ENCODE measurements at regions not wholly inside any gene's neighbourhood (a gene's known extent, or its start where the extent isn't known, plus 50 kb on each side); places are given as distances from the start of the nearest gene placed in this dataset.
A peak's percentile ranks its signal among the peaks of the same experiment; 100 is the strongest.

- DNase-seq: no peak
- 0% methylated on average over 1 of the region's 1 CpG for WGBS (ENCODE audit: low lambda C conversion rate)
These were observed 185.9 kb upstream of the CADM2 start for GRCh38 chr3:84772841-84773240.

DNA sequence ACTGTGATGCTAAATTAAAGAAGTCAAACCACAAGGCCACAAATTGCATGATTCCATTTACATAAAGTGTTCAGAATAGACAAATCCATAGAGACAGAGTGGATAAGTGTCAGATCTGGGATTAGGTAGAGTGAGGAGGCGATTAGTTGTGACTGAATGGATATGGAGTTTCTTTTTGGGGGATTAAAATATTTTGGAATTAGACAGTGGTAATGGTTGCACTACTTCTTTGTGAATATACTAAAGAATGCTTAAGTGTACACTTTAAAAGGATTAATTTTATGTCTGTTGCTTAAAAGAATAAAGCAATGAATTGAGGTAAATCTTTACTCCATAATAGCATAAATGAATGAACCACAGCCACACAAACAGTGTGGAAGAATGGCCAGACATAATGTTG lies 175.5 kb upstream of the CADM2 start:
- no peak for DNase-seq
- H3K4me1 ChIP-seq (ENCODE audit: control insufficient read depth in 1 of 2, insufficient read depth in 2 of 2, low read depth in 1 of 2, low read length in 1 of 2): no peaks in the 10 kb centered on the region
- WGBS (ENCODE audit: low lambda C conversion rate): 9% methylated on average over 1 of the region's 1 CpG

More at GRCh38 chr3:84772841-84773240, 185.9 kb upstream of the CADM2 start:
- no peaks in the 10 kb centered on the region for H3K79me2 ChIP-seq (ENCODE audit: insufficient read depth)
- no peaks in the 10 kb centered on the region for H3F3A ChIP-seq (replicated peaks; ENCODE audit: insufficient read depth)
- TF ChIP-seq POLR2AphosphoS5 (IDR thresholded peaks at IDR 0.05; ENCODE audit: low read depth, low read length) (no peak), RFX5 (IDR thresholded peaks at IDR 0.05; ENCODE audit: low read length) (no peak), RAD21 (IDR thresholded peaks at IDR 0.05; ENCODE audit: low read length) (peak; percentile 28), REST (IDR thresholded peaks at IDR 0.05; ENCODE audit: low read depth, low read length) (no peak)
- no peak overlapping the region for H3K4me3 ChIP-seq (ENCODE audit: low read depth in 2 of 2, low read length in 1 of 2)
- H3K36me3 ChIP-seq (replicated peaks in 1 of 2; ENCODE audit: control insufficient read depth in 1 of 2, insufficient read depth in 2 of 2, low read length in 1 of 2): no peaks in the 10 kb centered on the region
- H3K4me1 ChIP-seq (ENCODE audit: control insufficient read depth in 1 of 2, insufficient read depth in 2 of 2, low read depth in 1 of 2, low read length in 1 of 2): no peaks in the 10 kb centered on the region
- H3K9ac ChIP-seq: no peak overlapping the region
- no peaks in the 10 kb centered on the region for H3K27me3 ChIP-seq (ENCODE audit: insufficient read depth)
- H3K9me3 ChIP-seq: no peaks in the 10 kb centered on the region
- POLR2A ChIA-PET: no interaction called here
- CTCF ChIA-PET: no interaction called here
- H2AFZ ChIP-seq (ENCODE audit: low read depth): no peak overlapping the region
- H3K4me2 ChIP-seq: no peak overlapping the region
- no peak overlapping the region for H3K27ac ChIP-seq (ENCODE audit: low read depth in 2 of 2, low read length in 1 of 2)
- H3K9me2 ChIP-seq: no peaks in the 10 kb centered on the region
- H4K20me1 ChIP-seq (ENCODE audit: insufficient read depth): no peaks in the 10 kb centered on the region

DNA sequence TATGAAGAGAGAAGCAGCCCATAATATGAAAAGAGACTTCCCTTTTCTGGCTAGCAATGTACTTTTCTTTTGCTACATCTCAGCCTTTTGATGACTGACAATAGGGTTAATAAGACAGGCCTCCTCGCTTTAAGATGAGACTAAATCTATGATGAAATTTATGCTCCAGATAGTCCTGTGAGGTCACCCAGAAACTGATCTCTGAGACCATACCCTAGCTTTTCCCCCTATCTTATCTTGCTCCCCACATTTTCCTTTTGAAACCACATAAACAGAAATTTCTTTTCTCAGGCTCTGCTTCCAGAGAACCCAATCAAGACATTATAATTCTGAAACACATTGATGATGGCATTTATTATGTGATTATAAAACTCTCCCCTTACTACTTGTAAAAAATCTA lies 168.8 kb upstream of the CADM2 start:
- TF ChIP-seq CHD2 (IDR thresholded peaks at IDR 0.05; ENCODE audit: low read length, partially characterized antibody) (no peak), YY1 (IDR thresholded peaks at IDR 0.05; ENCODE audit: low read depth) (no peak), RCOR1 (IDR thresholded peaks at IDR 0.05; ENCODE audit: low read length) (no peak), MAX (IDR thresholded peaks at IDR 0.05; ENCODE audit: low read depth) (no peak)
- TF ChIP-seq, protein P1, sequence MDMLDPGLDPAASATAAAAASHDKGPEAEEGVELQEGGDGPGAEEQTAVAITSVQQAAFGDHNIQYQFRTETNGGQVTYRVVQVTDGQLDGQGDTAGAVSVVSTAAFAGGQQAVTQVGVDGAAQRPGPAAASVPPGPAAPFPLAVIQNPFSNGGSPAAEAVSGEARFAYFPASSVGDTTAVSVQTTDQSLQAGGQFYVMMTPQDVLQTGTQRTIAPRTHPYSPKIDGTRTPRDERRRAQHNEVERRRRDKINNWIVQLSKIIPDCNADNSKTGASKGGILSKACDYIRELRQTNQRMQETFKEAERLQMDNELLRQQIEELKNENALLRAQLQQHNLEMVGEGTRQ (IDR thresholded peaks at IDR 0.05; ENCODE audit: borderline replicate concordance, low read depth, low read length): no peak
- TF ChIP-seq, protein P2, sequence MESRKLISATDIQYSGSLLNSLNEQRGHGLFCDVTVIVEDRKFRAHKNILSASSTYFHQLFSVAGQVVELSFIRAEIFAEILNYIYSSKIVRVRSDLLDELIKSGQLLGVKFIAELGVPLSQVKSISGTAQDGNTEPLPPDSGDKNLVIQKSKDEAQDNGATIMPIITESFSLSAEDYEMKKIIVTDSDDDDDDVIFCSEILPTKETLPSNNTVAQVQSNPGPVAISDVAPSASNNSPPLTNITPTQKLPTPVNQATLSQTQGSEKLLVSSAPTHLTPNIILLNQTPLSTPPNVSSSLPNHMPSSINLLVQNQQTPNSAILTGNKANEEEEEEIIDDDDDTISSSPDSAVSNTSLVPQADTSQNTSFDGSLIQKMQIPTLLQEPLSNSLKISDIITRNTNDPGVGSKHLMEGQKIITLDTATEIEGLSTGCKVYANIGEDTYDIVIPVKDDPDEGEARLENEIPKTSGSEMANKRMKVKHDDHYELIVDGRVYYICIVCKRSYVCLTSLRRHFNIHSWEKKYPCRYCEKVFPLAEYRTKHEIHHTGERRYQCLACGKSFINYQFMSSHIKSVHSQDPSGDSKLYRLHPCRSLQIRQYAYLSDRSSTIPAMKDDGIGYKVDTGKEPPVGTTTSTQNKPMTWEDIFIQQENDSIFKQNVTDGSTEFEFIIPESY (IDR thresholded peaks at IDR 0.05; ENCODE audit: borderline replicate concordance, low read depth): no peak
- TF ChIP-seq, protein P3, sequence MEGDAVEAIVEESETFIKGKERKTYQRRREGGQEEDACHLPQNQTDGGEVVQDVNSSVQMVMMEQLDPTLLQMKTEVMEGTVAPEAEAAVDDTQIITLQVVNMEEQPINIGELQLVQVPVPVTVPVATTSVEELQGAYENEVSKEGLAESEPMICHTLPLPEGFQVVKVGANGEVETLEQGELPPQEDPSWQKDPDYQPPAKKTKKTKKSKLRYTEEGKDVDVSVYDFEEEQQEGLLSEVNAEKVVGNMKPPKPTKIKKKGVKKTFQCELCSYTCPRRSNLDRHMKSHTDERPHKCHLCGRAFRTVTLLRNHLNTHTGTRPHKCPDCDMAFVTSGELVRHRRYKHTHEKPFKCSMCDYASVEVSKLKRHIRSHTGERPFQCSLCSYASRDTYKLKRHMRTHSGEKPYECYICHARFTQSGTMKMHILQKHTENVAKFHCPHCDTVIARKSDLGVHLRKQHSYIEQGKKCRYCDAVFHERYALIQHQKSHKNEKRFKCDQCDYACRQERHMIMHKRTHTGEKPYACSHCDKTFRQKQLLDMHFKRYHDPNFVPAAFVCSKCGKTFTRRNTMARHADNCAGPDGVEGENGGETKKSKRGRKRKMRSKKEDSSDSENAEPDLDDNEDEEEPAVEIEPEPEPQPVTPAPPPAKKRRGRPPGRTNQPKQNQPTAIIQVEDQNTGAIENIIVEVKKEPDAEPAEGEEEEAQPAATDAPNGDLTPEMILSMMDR (IDR thresholded peaks at IDR 0.05): no peak
- Histone ChIP-seq H4K20me1 (ENCODE audit: insufficient read depth) (no peaks in the 10 kb centered on the region), H3F3A (replicated peaks; ENCODE audit: insufficient read depth) (no peaks in the 10 kb centered on the region), H3K4me3 (ENCODE audit: low read depth in 2 of 2, low read length in 1 of 2) (no peak overlapping the region), H3K9me2 (no peaks in the 10 kb centered on the region), H3K27ac (ENCODE audit: low read depth in 2 of 2, low read length in 1 of 2) (no peak overlapping the region), H3K9me3 (no peaks in the 10 kb centered on the region), H3K9ac (no peak overlapping the region), H3K36me3 (replicated peaks in 1 of 2; ENCODE audit: control insufficient read depth in 1 of 2, insufficient read depth in 2 of 2, low read length in 1 of 2) (no peaks in the 10 kb centered on the region), H2AFZ (ENCODE audit: low read depth) (no peak overlapping the region), H3K79me2 (ENCODE audit: insufficient read depth) (no peaks in the 10 kb centered on the region), H3K4me2 (no peak overlapping the region), H3K27me3 (ENCODE audit: insufficient read depth) (no peaks in the 10 kb centered on the region), H3K4me1 (ENCODE audit: control insufficient read depth in 1 of 2, insufficient read depth in 2 of 2, low read depth in 1 of 2, low read length in 1 of 2) (no peaks in the 10 kb centered on the region)
- 0% methylated on average over 1 of the region's 1 CpG for WGBS (ENCODE audit: low lambda C conversion rate)
- no peak for DNase-seq
- ChIA-PET POLR2A (no interaction called here), CTCF (no interaction called here)

More for the DNA sequence above, 175.5 kb upstream of the CADM2 start:
- TF ChIP-seq TCF12 (IDR thresholded peaks at IDR 0.05): no peak
- no peak for TF ChIP-seq RAD21 (IDR thresholded peaks at IDR 0.05; ENCODE audit: low read length)
- TF ChIP-seq POLR2AphosphoS5 (IDR thresholded peaks at IDR 0.05; ENCODE audit: low read depth, low read length): no peak
- no peaks in the 10 kb centered on the region; the same call in 1 of the 2 replicates for H3K9me2 ChIP-seq
- no peak overlapping the region for H3K9ac ChIP-seq
- no peaks in the 10 kb centered on the region for H3K9me3 ChIP-seq
- ChIA-PET CTCF (no interaction called here), POLR2A (no interaction called here)
- H3K79me2 ChIP-seq (ENCODE audit: insufficient read depth): no peaks in the 10 kb centered on the region
- H3K4me2 ChIP-seq: no peak overlapping the region
- H3K4me3 ChIP-seq (ENCODE audit: low read depth in 2 of 2, low read length in 1 of 2): no peak overlapping the region
- H3K27ac ChIP-seq (ENCODE audit: low read depth in 2 of 2, low read length in 1 of 2): no peak overlapping the region
- no peaks in the 10 kb centered on the region for H3K36me3 ChIP-seq (replicated peaks in 1 of 2; ENCODE audit: control insufficient read depth in 1 of 2, insufficient read depth in 2 of 2, low read length in 1 of 2)
- H3F3A ChIP-seq (replicated peaks; ENCODE audit: insufficient read depth): no peaks in the 10 kb centered on the region
- H2AFZ ChIP-seq (ENCODE audit: low read depth): no peak overlapping the region
- no peaks in the 10 kb centered on the region for H3K27me3 ChIP-seq (ENCODE audit: insufficient read depth)
- H4K20me1 ChIP-seq (ENCODE audit: insufficient read depth): no peaks in the 10 kb centered on the region
